ENCODE measurements at regions not wholly inside any gene's neighbourhood (a gene's known extent, or its start where the extent isn't known, plus 50 kb on each side); places are given as distances from the start of the nearest gene placed in this dataset.

DNA sequence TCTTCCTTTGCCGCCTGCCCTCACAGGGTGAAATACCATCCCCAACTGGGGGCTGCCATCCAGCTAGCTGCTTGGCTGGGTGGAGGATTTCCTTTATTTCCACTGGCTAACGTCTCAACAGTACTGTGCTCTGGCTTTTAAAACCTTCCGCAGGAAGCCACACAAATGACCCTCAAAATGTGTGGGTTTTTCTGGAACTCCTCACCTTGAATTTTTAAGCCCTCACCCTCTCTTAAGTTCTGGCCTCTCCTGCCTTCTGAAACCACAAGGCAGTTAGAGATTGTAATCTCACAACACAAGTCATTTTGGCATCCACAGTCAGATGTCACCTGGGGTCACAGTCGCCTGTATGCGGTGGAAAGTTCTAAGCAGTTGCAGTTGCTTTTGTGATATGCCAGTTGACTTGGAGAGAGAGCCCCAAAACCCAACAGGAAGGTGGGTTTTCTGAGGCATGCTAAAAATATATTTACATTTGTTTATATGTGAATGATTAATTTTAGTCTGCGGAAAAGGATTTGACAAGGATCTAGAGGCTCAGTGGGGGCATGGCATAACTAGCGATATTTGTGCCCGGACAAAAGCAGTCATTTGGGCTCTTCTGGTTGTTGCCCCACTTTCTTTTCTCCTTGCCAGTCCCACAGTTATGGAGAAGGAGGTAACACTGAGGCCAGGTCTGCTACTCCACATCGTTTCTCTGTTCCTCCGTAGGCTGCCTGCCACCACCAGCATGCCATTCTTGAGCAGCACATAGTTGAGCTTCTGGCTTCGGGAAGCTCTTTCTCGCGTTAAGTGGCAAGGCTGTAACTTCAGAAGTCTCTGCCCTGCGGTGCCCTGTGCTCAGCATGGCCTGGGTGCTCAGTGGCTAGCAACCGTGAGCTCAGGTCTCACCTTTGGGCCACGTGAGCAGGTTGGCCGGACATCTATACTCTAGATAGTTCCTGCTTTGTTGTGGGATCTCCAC, 335.3 kb downstream of the CD83 start:
- DNase-seq (ENCODE audit: low read depth), result no peak

DNA sequence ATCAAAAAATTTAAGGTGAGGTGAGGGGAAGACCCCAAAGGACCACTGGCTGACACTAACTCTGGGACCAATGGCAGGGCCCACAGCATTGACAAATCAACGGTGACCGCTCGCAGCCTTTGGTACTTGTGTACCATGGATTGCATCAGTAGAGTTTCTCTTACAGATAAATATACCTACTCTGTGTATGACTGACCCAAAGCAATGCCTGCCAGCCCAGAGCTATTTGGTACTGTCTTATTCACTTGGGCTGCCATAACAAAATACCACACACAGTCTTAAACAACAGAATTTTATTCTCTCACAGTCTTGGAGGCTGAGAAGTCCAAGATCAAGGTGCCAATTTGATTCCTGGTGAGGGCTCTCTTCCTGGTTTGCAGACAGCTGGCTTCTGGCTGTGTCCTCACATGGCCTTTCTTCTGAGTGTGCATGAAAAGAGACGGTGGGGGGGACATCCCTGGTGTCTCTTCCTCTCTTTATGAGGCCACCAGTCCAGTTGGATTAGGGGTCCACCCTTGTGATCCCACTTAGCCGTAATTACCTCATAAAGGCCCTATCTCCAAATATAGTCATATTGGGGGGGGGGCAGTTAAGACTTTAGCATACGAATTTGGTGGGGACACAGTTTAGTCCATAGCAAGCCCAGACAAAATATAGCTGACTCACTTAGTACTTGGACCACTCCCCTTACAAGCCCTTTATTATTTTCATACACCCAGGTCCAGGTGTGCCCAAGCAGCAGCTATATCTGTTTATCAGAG, 336.3 kb downstream of the CD83 start:
- no peak for DNase-seq (ENCODE audit: low read depth)

DNA sequence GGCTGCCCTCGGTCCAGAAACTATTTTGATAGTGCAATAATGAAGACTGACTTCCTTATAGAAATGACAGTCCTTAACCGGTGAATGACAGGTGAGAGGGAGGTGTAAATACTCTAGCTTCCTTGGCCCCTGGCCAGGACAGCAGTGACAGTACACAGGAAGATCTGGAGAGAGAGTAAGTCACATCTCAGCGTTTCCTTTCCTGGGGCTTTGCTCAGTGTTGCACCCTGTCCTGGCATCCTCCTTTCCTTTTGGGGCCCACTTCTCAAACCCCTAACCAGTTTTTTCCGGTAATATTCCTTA, 336.9 kb downstream of the CD83 start:
- DNase-seq (ENCODE audit: low read depth), result no peak

DNA sequence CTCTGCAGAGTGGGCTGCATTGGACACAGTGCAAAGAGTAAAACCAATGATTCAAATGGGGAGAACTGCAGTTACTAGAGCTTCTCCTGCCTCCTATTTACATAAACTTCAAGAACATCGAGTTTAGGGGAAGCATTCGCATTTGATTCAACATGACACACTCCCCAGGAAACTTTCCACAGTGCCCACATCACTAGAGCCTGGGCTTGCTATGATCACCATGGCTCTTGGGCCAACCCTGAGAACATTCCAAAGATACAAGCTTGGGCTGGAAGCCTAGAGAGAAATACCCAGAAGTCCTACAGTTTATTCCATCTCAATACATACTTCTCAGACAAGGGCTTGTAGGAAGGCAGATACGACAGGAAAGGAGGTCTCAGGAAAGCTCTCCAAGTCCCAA, 337.9 kb downstream of the CD83 start:
- DNase-seq (ENCODE audit: low read depth), result no peak

DNA sequence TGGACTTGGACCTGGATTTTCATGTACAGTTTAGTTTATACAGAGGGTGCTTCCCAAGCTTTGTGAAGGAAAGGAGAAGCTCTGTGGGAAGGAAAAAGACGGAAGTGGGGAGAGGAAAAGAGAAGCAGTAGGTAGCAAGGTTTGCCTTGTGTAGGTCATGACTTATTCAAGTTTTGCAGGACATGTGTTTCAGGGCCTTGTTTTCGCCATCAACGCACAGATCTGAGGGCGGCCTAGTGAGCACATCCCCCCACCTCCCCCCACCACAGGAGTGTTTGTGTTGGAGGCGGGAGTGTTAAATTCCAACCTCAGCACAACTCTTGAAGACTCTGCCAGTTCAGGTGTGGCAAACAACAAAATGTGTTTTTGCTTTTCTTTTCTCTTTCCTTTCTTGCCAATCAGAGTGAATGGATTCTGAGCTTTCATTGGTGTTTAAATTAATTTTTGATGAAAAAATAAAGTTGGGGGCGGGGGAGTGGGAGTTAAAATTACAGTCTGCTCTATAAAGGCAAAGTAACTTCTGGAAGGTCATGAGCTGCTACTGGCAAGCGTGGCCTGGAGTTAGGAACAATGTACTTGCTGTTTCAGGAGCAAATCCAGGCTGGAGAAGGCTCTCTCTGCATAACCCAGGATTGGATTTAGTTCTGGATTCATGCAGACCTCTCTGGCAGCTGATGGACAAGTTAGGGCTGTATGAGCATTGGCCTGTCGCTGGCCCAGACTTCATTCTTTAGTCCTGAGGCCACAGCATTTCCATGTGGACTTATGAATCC, 338.5 kb downstream of the CD83 start:
- DNase-seq (ENCODE audit: low read depth), result no peak

DNA sequence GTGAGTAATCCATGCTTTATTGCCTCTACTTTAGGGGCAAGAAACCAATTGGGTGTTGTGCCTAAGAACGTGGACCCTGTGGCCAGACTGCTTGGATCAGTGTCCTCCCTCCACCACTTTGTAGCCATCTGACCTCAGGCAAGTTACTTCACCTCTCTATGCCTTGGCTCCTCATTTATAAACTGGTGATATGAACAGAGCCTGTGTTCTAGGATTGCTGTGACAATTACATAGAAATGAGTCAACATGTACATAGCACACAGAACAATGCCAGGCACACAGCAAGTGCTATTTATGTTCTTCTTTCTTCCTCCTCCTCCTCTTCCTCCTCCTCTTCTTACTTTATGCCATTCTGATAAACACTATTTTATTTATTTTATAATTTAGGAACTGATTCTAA, 339.4 kb downstream of the CD83 start:
- DNase-seq (ENCODE audit: low read depth), result no peak

DNA sequence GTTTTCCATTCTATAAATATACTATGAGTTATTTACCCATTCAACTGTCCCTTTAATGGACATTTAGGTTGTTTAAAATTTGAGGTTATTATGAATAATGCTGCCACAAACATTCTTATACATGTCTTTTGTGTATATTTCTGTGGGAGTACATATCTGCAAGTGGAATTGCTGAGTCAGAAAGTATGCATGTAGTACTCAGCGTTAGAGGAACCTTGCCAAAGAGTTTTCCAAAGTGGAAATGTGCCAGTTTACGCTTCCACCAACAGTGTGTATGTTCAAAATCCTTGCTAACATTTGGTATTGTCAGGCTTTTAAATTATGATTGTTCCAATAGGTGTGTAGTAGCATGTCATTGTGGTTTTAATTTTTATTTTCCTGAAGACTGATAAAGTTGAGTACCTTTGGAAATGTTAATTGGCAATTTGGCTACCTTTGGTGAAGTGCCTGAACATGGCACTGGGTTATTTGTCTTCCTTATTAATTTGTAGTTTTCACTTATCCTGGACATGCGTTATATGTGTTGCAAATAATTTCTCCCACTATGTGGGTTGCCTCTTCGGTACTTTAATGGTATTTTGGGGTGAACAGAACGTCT, 341.2 kb downstream of the CD83 start:
- peak; percentile 17 for DNase-seq (ENCODE audit: low read depth)

DNA sequence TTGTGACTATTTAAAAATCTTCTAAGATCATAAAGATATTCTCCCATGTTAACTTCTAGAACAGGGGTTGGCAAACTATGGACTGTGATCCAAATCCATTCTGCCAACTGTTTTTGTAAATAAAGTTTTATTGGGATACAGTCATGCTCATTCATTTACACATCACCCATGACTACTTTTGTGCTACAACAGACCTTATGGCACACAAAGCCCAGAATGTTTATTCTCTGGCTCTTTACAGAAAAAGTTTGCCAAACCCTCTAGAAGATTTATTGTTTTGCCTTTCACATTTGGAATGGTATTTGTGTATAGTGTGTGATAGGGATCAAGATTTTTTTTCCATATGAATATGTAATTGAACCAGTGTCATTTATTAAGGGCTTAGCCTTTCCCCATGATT, 341.7 kb downstream of the CD83 start:
- DNase-seq (ENCODE audit: low read depth), result no peak

DNA sequence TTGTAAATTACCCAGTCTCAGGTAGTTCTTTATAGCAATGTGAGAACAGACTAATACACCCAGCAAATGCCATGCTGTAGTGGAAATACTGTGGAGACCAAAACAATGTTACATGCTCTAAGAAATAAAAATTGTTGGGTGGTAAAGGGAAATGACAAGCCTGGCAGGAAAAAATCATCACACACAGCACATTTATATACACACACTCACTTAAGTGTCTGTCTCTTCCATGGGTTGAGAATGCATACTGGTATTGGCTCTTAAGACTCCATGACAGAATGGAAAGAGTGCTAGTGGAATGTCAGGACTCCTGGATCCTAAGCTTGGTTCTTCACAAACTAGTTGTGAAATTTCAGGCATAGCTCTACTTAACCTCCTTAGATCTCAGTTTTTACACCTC, 343.0 kb downstream of the CD83 start:
- DNase-seq (ENCODE audit: low read depth), result no peak

DNA sequence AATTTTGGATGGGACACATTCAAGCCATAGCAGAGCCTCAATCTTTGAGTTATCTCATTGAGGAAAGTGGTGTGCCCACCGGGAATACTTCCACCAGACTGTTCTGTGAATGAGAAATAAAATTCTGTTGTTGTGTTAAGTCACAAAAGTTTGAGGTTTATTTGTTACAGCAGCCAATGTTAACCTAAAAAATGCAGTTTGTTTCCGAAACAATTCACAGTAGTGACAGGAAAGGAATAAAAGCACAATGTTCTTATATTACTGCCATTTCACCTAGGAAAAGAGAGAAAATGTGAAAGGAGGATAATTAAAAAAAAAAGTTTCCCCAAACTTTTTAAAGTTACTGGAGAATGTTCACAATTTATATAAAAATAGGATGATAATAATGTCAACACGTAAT, 344.6 kb downstream of the CD83 start:
- no peak for DNase-seq (ENCODE audit: low read depth)

DNA sequence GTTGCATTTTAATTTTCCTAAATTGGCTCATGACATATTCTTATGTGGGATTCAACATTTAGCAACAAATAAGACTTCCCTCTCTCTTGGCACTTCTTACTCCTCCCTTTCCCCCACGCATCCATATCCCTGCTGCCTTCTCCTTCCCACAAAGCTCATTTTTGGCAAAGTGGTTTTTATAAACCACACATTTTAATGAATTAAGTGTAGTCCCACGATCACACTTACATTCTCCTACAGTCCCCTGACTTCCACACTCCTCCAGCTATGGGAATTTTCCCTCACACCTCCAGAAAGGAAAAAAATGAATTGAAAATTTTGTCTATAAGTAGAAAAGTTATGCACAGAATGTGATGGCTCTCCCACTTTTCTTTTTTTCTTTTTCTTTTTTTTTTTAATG, 345.0 kb downstream of the CD83 start:
- no peak for DNase-seq (ENCODE audit: low read depth)

DNA sequence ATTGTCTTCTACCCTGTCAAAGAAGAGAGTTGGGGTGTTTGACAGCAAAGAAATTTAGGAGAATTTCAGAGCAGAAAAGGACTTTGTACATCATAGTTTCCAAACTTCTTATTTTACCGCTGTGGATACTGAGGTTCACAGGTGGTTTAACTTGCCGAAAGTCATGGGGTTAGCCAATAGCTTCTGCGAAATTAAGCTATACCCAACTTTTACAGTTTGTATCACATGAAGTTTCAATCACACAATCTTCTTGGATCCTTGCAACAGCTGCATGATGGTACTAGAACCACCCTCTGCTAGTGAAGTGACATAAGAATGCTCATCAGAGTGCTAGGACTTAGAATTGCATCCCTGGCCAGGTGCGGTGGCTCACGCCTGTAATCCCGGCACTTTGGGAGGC, 345.5 kb downstream of the CD83 start:
- no peak for DNase-seq (ENCODE audit: low read depth)

DNA sequence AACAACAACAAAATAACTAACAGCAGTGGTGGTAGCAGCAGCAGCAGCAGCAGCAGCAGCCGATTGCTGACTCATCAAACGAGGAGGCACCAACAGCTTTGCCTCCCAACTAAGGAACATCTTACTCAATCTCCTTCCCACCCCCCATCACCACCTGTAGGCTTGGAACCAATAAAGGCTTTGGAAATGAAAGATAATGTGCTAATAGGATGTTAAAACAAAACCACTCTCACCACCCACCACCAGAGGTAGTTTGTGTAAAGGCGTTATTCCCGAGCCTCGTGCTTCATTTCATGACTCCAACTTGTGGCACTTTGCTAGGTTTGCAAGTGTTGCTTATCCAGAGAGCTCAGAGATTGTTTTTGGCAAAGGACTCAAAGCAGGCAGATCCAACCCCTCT, 346.5 kb downstream of the CD83 start:
- DNase-seq (ENCODE audit: low read depth), result no peak

DNA sequence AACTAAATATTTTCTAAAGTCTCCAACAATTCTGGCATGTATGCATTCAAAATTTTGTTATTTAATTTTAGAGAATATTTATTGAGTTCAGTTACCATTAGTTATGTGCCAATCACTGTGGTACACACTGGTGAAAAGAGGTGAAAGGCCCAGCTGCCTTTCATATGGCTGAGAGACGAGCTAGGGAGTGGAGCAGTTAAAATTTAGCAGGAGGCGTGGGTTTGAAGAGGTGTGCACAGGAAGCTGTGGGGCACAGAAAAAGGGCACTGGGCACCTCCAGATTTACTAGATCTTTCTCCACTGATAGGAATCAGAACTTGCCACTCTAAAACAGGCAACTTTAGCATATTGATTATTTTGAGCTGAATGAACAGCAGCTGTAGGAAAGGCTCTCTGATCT, 347.1 kb downstream of the CD83 start:
- no peak for DNase-seq (ENCODE audit: low read depth)

DNA sequence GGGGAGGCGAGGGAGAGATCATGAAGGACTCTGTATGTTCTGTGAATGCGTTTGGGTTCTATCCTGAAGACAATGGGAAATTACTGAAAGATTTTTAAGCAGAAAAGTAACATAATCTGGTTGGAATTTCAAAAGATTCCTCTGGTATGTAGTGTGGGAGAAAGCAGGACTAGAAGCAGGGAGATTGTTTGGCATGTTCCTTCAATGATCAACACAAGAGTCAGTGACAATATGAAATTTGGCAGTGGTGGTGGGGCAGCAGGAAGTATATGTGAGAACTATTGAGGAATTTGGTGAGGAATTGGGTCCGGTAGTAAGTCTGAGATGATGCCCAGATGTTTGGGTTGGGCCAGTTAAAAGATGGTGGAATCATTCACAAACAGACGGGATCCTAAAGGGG, 348.7 kb downstream of the CD83 start:
- peak; percentile 26 for DNase-seq (ENCODE audit: low read depth)

DNA sequence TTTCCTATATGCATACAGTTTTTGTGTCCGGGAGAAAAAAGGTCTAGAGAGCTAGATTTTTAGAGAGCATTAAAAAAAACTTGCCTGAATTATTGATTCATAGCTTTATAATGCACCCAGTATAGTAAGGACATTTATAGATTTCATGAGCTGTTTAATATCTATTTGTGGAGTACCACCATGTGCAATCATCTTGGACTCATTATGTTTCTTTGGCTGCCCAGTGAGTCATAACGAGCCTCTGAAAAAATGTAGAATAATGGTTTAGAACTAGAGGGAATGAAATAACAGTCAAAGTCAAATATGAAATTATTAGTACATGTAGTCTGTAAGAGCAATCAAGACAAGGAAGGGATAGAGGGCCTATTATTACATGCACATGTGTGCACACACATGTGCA, 350.0 kb downstream of the CD83 start:
- peak; percentile 52 for DNase-seq (ENCODE audit: low read depth)

DNA sequence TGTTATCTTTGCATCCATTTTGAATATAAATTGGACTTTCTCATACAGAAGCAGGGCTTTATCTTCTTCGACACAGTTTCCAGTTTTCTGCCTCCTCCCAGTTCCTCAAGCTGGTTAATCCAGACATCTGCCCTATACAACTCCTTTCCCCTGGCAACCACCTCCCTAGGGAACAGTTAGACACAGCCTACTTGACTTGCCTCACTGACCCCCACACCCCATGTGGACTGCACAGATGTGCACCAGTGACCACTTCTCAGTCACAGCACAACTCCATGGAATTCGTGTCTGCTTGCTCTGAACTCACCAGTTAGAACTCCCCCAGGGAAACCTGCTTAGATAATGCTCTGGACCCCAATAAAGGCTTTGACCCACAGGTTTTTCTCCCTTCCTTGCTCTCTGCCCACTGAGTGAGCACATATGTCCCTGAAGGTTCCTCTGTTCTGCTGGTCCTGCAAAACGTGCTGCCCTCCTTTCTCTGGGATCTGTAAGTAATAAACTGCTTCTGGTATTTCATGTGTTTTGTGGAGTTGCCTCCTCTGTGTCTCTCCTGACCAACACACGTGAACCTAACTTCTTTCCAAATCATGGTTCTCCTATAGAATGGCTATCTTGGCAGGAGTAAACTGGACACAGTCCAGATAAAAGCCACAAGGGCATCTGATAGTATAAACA, 351.2 kb downstream of the CD83 start:
- DNase-seq (ENCODE audit: low read depth), result no peak

DNA sequence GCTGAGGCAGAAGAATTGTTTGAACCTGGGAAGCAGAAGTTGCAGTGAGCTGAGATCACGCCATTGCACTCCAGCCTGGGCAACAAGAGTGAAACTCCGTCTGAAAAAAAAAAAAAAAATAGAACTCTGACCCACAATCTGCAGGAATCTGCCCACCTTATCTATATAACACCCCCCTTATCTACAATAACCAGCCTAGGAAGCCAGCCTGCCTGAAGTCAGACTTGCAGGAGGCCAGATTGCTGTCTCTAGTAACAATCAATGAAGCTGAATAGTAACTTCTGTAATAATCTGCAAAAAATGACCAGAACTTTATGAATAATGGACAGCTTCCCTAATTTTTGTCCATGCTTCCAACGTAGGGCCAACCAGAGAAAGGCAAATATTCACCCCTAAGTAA, 352.5 kb downstream of the CD83 start:
- no peak for DNase-seq (ENCODE audit: low read depth)

DNA sequence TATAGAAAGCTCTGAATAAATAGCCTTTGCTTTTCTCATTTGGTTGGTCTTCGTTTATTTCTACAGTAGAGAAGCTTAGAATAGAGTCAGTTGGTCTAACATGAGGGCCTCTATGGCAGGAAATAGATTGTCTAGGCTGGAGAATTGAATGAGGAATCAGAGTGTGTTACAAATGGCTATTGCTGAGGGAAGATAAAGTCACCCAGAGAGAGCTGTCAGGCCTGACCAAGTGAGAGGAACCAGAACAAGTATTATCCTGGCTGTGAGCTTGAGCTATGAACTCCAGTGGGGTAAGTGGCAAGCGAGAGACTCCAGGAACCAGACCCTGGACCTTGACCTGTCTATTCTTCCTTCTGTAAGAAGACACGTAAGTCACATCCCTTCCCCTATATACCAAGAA, 353.1 kb downstream of the CD83 start:
- DNase-seq (ENCODE audit: low read depth), result no peak

DNA sequence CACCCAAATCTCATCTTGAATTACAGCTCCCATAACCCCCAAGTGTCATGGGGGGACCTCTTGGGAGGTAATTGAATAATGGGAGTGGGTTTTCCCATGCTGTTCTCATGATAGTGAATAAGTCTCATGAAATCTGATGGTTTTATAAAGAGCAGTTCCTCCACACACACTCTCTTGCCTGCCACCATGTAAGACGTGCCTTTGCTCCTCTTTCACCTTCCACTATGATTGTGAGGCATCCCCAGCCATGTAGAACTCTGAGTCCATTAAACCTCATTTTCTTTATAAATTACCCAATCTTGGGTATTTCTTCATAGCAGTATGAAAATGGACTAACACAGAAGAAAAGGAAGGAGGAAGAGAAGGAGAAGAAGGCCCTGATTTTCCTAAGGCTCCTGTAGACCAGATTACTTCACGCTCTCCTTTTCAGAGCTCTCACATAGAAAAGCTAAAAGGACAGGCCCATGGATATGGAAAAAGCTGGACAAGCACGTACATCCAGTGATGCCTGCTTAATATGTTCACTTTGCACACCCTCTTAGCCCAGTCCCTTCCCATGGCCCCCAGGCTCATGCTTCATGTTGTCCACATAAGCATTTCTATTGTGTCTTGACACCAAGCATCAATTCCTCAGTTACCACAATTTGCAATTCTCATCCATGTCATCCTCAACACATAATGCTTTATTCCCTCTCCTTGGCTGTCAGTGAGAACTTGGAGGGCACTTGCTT, 354.8 kb downstream of the CD83 start:
- no peak for DNase-seq (ENCODE audit: low read depth)

DNA sequence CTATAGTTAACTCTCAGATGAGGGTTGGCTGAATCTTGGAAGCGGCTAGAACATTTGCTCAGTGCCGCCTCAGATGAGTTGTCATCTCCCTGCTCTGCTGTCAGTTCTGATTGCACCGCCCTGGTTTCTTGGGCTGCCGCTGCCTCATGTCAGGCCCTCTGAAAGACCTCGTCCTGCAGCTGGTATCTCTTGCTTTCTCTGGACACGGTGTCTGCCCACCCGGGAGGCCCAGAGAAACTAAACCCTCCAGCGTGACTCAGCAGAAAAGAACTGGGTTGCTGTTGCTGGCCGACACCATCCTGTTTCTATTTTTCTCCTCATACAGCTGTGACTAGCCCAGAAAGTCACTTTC, 355.4 kb downstream of the CD83 start:
- DNase-seq (ENCODE audit: low read depth), result peak; percentile 86

Measured in myocyte (in vitro differentiated cells).